H1 (cell line): ENCODE measurements at regions not wholly inside any gene's neighbourhood (a gene's known extent, or its start where the extent isn't known, plus 50 kb on each side); places are given as distances from the start of the nearest gene placed in this dataset.
A peak's percentile ranks its signal among the peaks of the same experiment; 100 is the strongest.

Experiments
- BACH1 ChIP-seq: IDR thresholded peaks from 2 replicates; pipeline ENCODE4 v1.6.1; 2012; ENCODE audit warnings: low read length, improper control_type of control experiment
- PHF8 ChIP-seq: fragments of 200-600 bp; sonication (generic); conservative IDR thresholded peaks from 2 replicates; pipeline ENCODE4 v1.7.1; 2012; ENCODE audit warnings: low read depth, mild to moderate bottlenecking, inconsistent platforms, low read length, moderate library complexity
- SP1 ChIP-seq: IDR thresholded peaks from 2 replicates; pipeline ENCODE4 v1.6.1; 2011; ENCODE audit warnings: low read depth, low read length

- TF ChIP-seq SP1: peak; percentile 69
- no peak for TF ChIP-seq BACH1
- TF ChIP-seq PHF8: no peak
These were observed 157.9 kb downstream of the TLE3 start (continued) for GRCh38 chr15:69939513-69940440.
